ENCODE measurements at regions not wholly inside any gene's neighbourhood (a gene's known extent, or its start where the extent isn't known, plus 50 kb on each side); places are given as distances from the start of the nearest gene placed in this dataset.

GRCh38 chr9:70465904-70466303 lies 51.4 kb upstream of the KLF9 start:
- TF ChIP-seq CTCF (IDR thresholded peaks at IDR 0.05 in 2 of 3, conservative IDR thresholded peaks at IDR 0.05 in 1 of 3; ENCODE audit: borderline replicate concordance in 1 of 3, insufficient read depth in 1 of 3, low read depth in 2 of 3, low read length in 2 of 3) (no peak), SP1 (IDR thresholded peaks at IDR 0.05; ENCODE audit: low read depth) (no peak), POLR2AphosphoS5 (IDR thresholded peaks at IDR 0.05; ENCODE audit: low read depth, low read length) (no peak), YY1 (IDR thresholded peaks at IDR 0.05; ENCODE audit: extremely low read depth, insufficient replicate concordance, low read depth, low read length) (no peak), SIN3A (IDR thresholded peaks at IDR 0.05; ENCODE audit: low read depth) (no peak), ZNF274 (IDR thresholded peaks at IDR 0.05; ENCODE audit: low read depth, low read length) (no peak), CBX3 (IDR thresholded peaks at IDR 0.05; ENCODE audit: low read depth) (no peak), ELF1 (IDR thresholded peaks at IDR 0.05; ENCODE audit: borderline replicate concordance, low read depth) (no peak), SRF (IDR thresholded peaks at IDR 0.05; ENCODE audit: low read depth) (no peak)
- TF ChIP-seq, protein P1, sequence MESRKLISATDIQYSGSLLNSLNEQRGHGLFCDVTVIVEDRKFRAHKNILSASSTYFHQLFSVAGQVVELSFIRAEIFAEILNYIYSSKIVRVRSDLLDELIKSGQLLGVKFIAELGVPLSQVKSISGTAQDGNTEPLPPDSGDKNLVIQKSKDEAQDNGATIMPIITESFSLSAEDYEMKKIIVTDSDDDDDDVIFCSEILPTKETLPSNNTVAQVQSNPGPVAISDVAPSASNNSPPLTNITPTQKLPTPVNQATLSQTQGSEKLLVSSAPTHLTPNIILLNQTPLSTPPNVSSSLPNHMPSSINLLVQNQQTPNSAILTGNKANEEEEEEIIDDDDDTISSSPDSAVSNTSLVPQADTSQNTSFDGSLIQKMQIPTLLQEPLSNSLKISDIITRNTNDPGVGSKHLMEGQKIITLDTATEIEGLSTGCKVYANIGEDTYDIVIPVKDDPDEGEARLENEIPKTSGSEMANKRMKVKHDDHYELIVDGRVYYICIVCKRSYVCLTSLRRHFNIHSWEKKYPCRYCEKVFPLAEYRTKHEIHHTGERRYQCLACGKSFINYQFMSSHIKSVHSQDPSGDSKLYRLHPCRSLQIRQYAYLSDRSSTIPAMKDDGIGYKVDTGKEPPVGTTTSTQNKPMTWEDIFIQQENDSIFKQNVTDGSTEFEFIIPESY (IDR thresholded peaks at IDR 0.05; ENCODE audit: extremely low read depth, insufficient replicate concordance, low read length), result no peak
- TF ChIP-seq, protein P2, sequence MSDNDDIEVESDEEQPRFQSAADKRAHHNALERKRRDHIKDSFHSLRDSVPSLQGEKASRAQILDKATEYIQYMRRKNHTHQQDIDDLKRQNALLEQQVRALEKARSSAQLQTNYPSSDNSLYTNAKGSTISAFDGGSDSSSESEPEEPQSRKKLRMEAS (IDR thresholded peaks at IDR 0.05), result no peak
